ENCODE measurements at regions not wholly inside any gene's neighbourhood (a gene's known extent, or its start where the extent isn't known, plus 50 kb on each side); places are given as distances from the start of the nearest gene placed in this dataset.

GRCh38 chr13:73212482-73212881 is 153.7 kb downstream of the KLF5 start:
- TF ChIP-seq CTCF (conservative IDR thresholded peaks at IDR 0.05; ENCODE audit: low read depth, low read length): no peak
- no peak for TF ChIP-seq EZH2phosphoT487 (IDR thresholded peaks at IDR 0.05; ENCODE audit: borderline replicate concordance, low read length)

Data from PC-3 (cell line).